NCI-H774 (cell line): ENCODE measurements at regions not wholly inside any gene's neighbourhood (a gene's known extent, or its start where the extent isn't known, plus 50 kb on each side); places are given as distances from the start of the nearest gene placed in this dataset.
"Not testable (repeated sequence)": the region's sequence is repeated elsewhere in the genome, so short reads cannot be mapped to it uniquely, and the experiment has no call there.

ENCODE experiments used
- DNase-seq: peaks from one replicate; lab custom pipeline; 2025; lab: John Stamatoyannopoulos, UW

GRCh38 chr4:103996637-103997036 is 276.9 kb upstream of the TACR3 start:
- no peak for DNase-seq

DNA sequence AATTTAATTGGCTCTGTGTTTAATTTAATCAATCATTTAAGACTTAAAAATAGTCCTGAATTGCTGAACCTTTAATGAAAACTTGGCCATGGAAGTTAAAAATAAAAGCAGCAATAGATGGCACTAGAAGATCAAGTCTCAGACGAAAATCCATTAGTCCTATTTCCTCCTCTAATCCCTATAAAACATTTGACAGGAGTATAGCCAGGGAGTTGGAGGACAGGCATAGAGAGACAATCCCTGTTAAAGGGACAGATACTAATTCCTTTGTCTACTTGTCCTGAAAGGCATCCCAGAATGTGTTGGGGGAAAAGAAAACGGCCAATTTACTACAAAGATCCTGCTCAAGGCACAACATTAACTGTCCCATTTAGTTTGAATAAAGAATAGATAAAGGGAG is 276.3 kb upstream of the TACR3 start:
- DNase-seq = peak; percentile 35

DNA sequence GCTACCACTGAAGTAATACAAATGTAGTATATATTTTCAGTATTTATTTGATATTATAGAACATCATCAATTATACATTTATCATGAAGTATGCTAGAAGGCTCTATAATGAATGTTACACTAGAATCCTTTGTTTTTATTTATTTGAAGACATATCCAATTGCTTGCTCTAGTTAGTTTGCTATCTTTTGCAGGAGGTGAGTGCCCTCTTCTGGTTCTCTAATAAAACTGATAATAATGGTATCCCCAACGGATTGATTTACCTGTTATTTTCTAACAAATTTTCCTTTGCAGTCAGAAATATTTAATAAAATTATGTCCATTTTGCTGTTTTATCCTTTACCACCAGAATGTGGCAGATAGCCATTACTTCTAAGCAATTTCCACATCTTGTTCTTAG is 274.3 kb upstream of the TACR3 start:
- no peak for DNase-seq

GRCh38 chr4:103982454-103982853 is 262.7 kb upstream of the TACR3 start:
- DNase-seq = no peak

GRCh38 chr4:103948244-103949018 is 228.6 kb upstream of the TACR3 start:
- DNase-seq = no peak

DNA sequence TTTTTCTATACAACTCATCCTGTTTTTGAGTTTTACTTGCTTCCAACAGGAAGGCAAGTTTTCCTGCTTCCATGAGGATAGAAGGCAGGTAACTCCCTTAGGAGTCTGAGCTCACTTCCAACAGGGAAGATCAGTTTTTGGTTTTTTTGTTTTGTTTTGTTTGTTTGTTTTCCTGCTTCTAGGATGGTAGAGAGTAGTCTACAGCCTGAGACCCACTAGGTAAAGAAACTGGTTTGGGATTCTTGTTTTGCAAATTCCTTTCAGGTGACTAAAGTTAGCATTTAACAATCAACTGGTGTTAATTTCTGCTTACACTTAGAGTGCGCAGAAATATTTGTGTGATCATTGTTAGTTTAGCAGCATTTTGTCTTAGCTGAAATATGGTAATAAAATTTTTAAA is 227.8 kb upstream of the TACR3 start:
- no peak for DNase-seq

- not testable (repeated sequence) for DNase-seq
Measured at GRCh38 chr4:103946621-103947268, 227.0 kb upstream of the TACR3 start.

DNA sequence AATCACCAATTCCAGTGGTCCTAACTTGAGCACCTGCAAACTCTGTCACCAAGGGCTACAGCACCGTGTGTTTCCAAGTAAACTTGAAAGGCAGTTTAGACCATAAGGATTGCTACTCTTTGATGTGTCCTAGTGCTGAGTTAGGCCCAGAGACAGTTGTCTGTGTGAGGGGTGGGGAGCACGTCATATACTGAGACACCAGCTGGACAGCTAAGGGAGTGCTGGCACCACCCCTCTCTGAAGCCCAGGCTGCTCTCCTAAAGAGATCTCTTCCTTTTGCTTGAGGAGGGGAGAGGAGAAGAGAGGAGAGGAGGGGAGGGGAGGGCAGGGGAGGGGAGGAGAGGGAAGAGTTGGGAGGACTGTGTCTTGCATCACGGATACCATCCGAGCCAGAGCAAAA is 218.7 kb upstream of the TACR3 start:
- no peak for DNase-seq

DNA sequence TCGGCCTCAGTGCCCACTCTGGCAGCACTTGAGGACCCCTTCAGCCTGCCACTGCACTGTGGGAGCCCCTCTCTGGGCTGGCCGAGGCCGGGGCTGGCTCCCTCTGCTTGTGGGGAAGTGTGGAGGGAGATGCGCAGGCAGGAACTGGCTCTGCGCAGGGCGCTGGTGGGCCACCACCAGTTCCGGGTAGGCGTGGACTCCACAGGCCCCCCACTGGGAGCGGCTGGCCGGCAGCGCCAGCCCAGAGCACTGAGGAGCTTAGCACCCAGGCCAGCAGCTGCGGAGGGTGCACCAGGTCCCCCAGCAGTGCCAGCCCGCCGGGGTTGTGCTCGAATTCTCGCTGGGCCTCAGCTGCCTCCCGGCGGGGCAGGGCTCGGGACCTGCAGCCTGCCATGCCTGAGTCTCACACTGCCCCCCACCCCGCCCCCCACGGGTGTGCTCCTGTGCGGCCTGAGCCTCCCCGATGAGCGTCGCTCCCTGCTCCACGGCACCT is 216.9 kb upstream of the TACR3 start:
- no peak for DNase-seq

DNA sequence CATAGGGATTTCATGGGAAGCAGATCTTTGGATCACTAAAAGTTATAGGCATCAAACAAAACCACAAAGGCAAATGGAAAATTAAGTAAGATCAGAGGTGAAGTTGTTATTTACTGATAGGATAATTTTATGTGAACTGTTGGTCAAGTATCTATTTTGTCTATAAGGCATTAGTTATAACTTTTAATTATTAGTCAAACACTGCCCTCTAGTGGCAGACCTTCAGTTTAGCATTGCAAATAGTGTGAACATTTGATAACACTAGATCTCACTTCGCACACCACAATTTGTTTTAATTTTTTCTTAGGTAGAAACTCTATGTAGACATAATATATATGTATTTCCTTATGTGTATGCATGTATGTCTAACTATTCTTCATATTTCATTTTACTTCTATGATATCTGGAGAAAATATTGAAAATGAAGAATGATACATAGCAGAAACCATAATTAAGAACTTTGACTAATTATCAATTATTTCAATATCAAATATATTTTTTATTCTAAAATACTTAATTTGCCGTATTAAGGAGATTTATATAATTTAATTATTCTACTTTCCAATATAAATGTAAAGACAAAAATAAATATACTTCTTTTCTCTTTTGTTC is 214.5 kb upstream of the TACR3 start:
- peak; percentile 2 for DNase-seq

- DNase-seq = no peak
Measured at GRCh38 chr4:103928370-103928769, 208.6 kb upstream of the TACR3 start.

- DNase-seq = no peak
Measured at GRCh38 chr4:103923551-103923950, 203.8 kb upstream of the TACR3 start.

DNA sequence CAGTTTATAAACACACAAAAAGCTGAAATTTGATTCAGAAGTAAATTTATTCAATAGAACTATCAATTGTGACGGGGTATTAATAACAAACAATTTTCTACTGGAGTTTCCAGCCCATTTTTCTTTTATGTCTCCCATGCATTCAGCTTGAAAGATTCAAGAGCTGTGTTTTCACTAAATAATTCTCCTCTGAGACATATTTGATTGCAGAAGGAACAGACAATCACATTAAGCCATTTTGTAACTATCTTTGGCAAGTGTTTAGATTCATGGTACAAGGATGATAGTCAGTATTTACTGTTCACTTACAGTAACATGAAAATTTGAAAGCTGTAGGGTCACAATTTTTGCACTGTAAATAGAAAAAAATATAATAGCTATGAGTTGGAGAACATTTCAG is 198.4 kb upstream of the TACR3 start:
- DNase-seq = no peak

DNA sequence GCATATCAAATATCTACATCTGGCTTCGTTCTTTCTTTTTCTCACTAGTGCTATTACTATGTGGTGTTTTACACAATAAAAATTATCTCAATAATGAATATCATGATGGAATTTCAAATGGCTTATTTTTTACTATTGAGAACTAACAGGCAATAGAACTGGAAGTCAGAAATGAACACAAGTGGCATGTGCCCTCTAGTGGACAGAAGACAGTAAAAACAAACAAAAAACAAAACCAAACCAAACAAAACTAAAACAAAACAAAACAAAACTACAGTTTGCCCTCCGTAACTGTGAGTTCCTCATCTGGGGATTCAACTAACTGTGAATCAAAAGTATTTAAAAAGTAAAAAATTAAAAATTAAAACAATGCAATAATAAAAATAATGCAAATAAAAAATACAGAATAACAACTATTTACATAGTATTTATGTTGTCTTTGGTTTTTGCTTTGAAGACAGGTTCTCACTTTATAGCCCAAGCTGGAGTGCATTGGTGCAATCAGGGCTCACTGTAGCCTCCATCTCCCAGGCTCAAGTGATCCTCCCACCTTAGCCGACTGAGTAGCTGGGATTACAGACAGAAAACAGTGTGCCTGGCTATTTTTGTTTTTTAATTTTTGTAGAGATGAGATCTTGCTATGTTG is 195.6 kb upstream of the TACR3 start:
- DNase-seq = no peak

- no peak for DNase-seq
Measured at GRCh38 chr4:103907414-103907813, 187.6 kb upstream of the TACR3 start.

DNA sequence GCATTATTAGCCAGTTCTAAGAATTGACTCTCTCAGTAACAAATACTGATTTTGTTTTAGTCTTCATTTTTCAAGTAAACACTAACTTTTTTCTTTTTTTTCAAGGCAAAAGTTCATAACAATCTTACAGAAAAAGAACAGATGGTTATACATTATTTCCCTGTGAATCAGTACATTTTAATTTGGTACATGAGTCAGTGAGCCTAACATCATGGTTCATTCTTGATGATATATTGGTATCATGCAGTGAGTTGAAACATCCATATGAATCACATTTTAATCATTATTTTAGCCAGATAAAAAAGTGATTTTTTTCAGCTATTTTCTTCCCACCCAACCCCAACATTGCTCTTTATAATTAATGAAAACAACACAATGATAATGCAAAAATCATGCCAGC is 184.3 kb upstream of the TACR3 start:
- no peak for DNase-seq

DNA sequence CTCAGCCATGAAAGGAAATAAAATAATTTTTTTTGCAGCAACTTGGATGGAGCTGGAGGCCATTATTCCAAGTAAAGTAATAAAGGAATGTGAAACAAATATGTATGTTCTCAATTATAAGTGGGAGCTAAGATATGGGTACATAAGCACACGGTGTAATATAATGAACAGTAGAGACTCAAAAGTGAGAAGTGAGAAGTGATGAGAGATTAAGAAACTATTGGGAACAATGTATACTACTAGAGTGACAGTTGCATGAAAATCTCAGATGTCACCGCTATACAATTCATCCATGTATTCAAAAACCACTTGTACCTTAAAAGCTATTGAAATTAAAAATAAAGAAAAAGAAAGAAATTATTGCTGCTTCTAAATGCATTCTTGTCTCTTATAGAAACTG is 182.9 kb upstream of the TACR3 start:
- no peak for DNase-seq

DNA sequence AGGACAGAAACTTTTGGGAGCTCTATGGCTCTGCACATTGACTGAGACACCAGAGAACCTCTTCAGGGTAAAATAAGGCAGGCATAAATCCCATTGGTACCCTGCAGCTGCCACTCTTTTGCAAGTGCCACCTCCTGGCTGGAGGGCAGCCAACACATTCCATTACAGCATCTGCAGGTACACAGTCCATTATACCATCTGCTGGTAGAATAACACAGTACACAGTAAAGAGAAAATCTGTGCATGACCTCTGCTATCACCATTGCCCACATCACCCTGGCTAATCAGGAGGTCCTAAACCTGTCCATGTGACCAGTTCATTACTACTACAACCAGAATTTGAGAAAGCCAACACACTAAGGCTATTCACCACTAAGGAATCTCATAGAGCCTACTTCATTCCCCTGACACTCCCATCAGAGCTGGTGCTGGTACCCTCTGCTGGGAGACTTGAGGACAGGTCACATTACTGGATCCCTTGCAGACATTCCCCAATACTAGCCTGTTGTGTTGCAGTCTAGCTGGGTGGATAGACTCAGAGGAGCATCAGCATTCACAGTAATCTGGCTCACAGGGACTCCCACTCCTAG is 176.2 kb upstream of the TACR3 start:
- DNase-seq = no peak

DNA sequence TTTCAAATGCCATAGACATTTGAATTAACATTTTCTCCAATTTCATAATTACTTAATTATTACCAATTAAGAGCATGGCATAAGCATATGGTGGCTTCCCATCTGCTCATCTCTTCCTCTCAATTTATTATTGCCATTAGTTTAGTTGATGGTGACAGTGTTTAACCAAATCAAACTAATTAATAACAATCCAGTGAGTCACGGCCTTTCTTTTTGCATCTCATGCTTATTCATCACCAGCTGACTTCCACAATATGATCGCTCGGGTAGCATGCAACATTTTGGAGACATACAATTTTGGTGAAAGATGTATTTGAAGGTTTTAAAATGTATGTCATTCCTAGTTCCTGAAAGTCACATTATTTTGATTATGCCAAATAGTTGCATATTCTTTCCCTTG is 172.8 kb upstream of the TACR3 start:
- no peak for DNase-seq

GRCh38 chr4:103887191-103887590 is 167.4 kb upstream of the TACR3 start:
- DNase-seq = no peak

DNA sequence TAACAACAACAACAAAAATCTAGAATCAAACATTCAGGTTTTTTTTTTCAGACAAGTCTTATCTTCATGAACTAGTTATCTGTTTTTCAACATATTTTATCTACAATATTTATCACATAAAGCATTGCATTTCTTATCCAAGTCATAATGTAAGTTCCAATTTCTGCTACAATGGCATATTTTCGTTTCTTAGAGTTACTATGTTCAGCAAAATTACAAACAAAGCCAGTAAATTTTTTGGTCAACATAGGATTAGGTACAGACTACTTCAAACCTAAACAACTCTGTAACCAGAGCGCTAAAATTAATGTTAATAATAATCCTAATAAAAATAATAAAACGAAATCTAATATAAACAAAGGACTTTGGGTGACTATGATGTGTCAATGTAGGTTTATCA is 165.4 kb upstream of the TACR3 start:
- no peak for DNase-seq

DNA sequence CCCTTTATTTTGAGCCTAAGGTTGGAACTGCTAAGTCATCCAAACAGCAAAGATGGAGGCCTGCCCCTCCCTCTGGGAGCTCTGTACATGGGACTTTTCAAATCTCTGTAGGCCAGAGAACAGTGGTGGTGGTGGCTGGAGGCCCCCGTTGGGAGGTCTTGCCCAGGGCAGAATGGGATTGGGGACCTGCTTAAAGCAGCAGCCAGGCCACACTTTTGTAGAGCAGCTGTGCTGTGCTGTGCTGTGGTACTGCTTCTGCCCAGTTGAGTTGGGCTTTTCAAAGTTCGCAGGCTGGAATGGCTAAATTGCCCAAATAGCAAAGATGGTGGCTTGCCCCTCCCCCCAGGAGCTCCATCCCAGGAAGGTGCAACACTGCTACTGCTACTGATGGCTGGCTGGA is 147.5 kb upstream of the TACR3 start:
- no peak for DNase-seq
